Thyroid gland (tissue), 4 donors: ENCODE measurements at regions not wholly inside any gene's neighbourhood (a gene's known extent, or its start where the extent isn't known, plus 50 kb on each side); places are given as distances from the start of the nearest gene placed in this dataset.

Experiments
- CTCF ChIP-seq, 6 experiments: fragments of 200-600 bp in 3 of 6; fragments of 450-650 bp in 3 of 6; sonication (generic) in 3 of 6; IDR thresholded peaks; one replicate each; pipeline ENCODE4 v1.5.1; 2016 to 2019; ENCODE audit warnings: antibody characterized with exemption in 6 of 6, mild to moderate bottlenecking in 2 of 6, inconsistent platforms in 1 of 6, moderate library complexity in 1 of 6
- POLR2A ChIP-seq, 2 donors: fragments of 450-650 bp; IDR thresholded peaks; one replicate each; pipeline ENCODE4 v1.6.1; 2017; ENCODE audit warnings: antibody characterized with exemption in 2 of 2, mild to moderate bottlenecking in 2 of 2, moderate library complexity in 1 of 2

- TF ChIP-seq CTCF (IDR thresholded peaks at IDR 0.05) (no peak), POLR2A (IDR thresholded peaks at IDR 0.05) (no peak)
Measured at GRCh38 chr15:39407116-39407515, 173.8 kb upstream of the THBS1 start.
